ENCODE measurements at regions not wholly inside any gene's neighbourhood (a gene's known extent, or its start where the extent isn't known, plus 50 kb on each side); places are given as distances from the start of the nearest gene placed in this dataset.
"Not testable (repeated sequence)": the region's sequence is repeated elsewhere in the genome, so short reads cannot be mapped to it uniquely, and the experiment has no call there.

GRCh38 chr20:1754749-1755148 lies 97.2 kb upstream of the SIRPG start:
- no peak overlapping the region for H3K4me3 Mint-ChIP-seq
- no peaks in the 10 kb centered on the region for H3K4me1 Mint-ChIP-seq (ENCODE audit: low read depth)
- H3K36me3 Mint-ChIP-seq (ENCODE audit: low read depth): no peaks in the 10 kb centered on the region
- H3K9me3 Mint-ChIP-seq: no peaks in the 10 kb centered on the region
- peaks cover 45% of the 10 kb centered on the region for H3K27me3 Mint-ChIP-seq (ENCODE audit: low read depth)
- H3K27ac Mint-ChIP-seq: no peak overlapping the region
- no peak for DNase-seq (ENCODE audit: low spot score)

- no peak for DNase-seq (ENCODE audit: low spot score)
- Mint-ChIP-seq H3K27ac (no peak overlapping the region), H3K4me1 (ENCODE audit: low read depth) (no peaks in the 10 kb centered on the region), H3K36me3 (ENCODE audit: low read depth) (no peaks in the 10 kb centered on the region), H3K27me3 (ENCODE audit: low read depth) (peaks cover 43% of the 10 kb centered on the region), H3K9me3 (no peaks in the 10 kb centered on the region), H3K4me3 (no peak overlapping the region)
Observed at GRCh38 chr20:1754306-1754705, 96.7 kb upstream of the SIRPG start.

- Mint-ChIP-seq H3K36me3 (ENCODE audit: low read depth) (no peaks in the 10 kb centered on the region), H3K4me3 (no peak overlapping the region), H3K27ac (no peak overlapping the region), H3K4me1 (ENCODE audit: low read depth) (no peaks in the 10 kb centered on the region), H3K27me3 (ENCODE audit: low read depth) (peaks cover 51% of the 10 kb centered on the region), H3K9me3 (no peaks in the 10 kb centered on the region)
- DNase-seq (ENCODE audit: low spot score): no peak
Observed at GRCh38 chr20:1752045-1752444, 94.5 kb upstream of the SIRPG start.

- Mint-ChIP-seq H3K9me3 (no peaks in the 10 kb centered on the region), H3K4me3 (no peak overlapping the region), H3K27ac (no peak overlapping the region), H3K36me3 (ENCODE audit: low read depth) (no peaks in the 10 kb centered on the region), H3K27me3 (ENCODE audit: low read depth) (peaks cover 34% of the 10 kb centered on the region), H3K4me1 (ENCODE audit: low read depth) (no peaks in the 10 kb centered on the region)
- no peak for DNase-seq (ENCODE audit: low spot score)
Observed at GRCh38 chr20:1748777-1749176, 91.2 kb upstream of the SIRPG start.

GRCh38 chr20:1747953-1748577 lies 90.5 kb upstream of the SIRPG start:
- Mint-ChIP-seq H3K27me3 (ENCODE audit: low read depth) (peaks cover 30% of the 10 kb centered on the region), H3K27ac (no peak overlapping the region), H3K9me3 (no peaks in the 10 kb centered on the region), H3K36me3 (ENCODE audit: low read depth) (no peaks in the 10 kb centered on the region), H3K4me1 (ENCODE audit: low read depth) (no peaks in the 10 kb centered on the region), H3K4me3 (no peak overlapping the region)
- no peak for DNase-seq (ENCODE audit: low spot score)

- H3K27ac Mint-ChIP-seq; H3K9me3 Mint-ChIP-seq; H3K4me1 Mint-ChIP-seq (ENCODE audit: low read depth); H3K36me3 Mint-ChIP-seq (ENCODE audit: low read depth); DNase-seq (ENCODE audit: low spot score); H3K4me3 Mint-ChIP-seq: not testable (repeated sequence)
- H3K27me3 Mint-ChIP-seq (ENCODE audit: low read depth): peaks cover 14% of the 10 kb centered on the region
Observed at GRCh38 chr20:1742049-1742434, 84.5 kb upstream of the SIRPG start.

- Mint-ChIP-seq H3K27ac (no peak overlapping the region), H3K9me3 (no peaks in the 10 kb centered on the region), H3K27me3 (ENCODE audit: low read depth) (peaks cover 14% of the 10 kb centered on the region), H3K4me3 (no peak overlapping the region), H3K36me3 (ENCODE audit: low read depth) (no peaks in the 10 kb centered on the region), H3K4me1 (ENCODE audit: low read depth) (peaks cover 4% of the 10 kb centered on the region)
- no peak for DNase-seq (ENCODE audit: low spot score)
Observed at GRCh38 chr20:1741309-1742048, 83.9 kb upstream of the SIRPG start.

- Mint-ChIP-seq H3K4me1 (ENCODE audit: low read depth) (peaks cover 15% of the 10 kb centered on the region), H3K27me3 (ENCODE audit: low read depth) (peaks cover 16% of the 10 kb centered on the region), H3K4me3 (no peak overlapping the region), H3K27ac (no peak overlapping the region), H3K9me3 (no peaks in the 10 kb centered on the region), H3K36me3 (ENCODE audit: low read depth) (no peaks in the 10 kb centered on the region)
- DNase-seq (ENCODE audit: low spot score): no peak
Observed at GRCh38 chr20:1737134-1737533, 79.6 kb upstream of the SIRPG start.

- Mint-ChIP-seq H3K4me3 (no peak overlapping the region), H3K4me1 (ENCODE audit: low read depth) (peaks cover 26% of the 10 kb centered on the region), H3K27ac (no peak overlapping the region), H3K9me3 (no peaks in the 10 kb centered on the region), H3K27me3 (ENCODE audit: low read depth) (peaks cover 3% of the 10 kb centered on the region), H3K36me3 (ENCODE audit: low read depth) (no peaks in the 10 kb centered on the region)
- no peak for DNase-seq (ENCODE audit: low spot score)
Observed at GRCh38 chr20:1735417-1736089, 78.0 kb upstream of the SIRPG start.

GRCh38 chr20:1734269-1734858 lies 76.8 kb upstream of the SIRPG start:
- no peak for DNase-seq (ENCODE audit: low spot score)
- peaks cover 3% of the 10 kb centered on the region for H3K27me3 Mint-ChIP-seq (ENCODE audit: low read depth)
- peaks cover 26% of the 10 kb centered on the region for H3K4me1 Mint-ChIP-seq (ENCODE audit: low read depth)
- no peaks in the 10 kb centered on the region for H3K9me3 Mint-ChIP-seq
- H3K4me3 Mint-ChIP-seq: no peak overlapping the region
- no peak overlapping the region for H3K27ac Mint-ChIP-seq
- H3K36me3 Mint-ChIP-seq (ENCODE audit: low read depth): no peaks in the 10 kb centered on the region

GRCh38 chr20:1731828-1732375 lies 74.3 kb upstream of the SIRPG start:
- peak overlapping the region; percentile 49 for H3K4me3 Mint-ChIP-seq
- not testable (repeated sequence) for H3K27me3 Mint-ChIP-seq (ENCODE audit: low read depth)

GRCh38 chr20:1730981-1731711 lies 73.6 kb upstream of the SIRPG start:
- Mint-ChIP-seq H3K4me1 (ENCODE audit: low read depth) (peaks cover 26% of the 10 kb centered on the region), H3K4me3 (peak overlapping the region; percentile 49)
- H3K9me3 Mint-ChIP-seq; H3K27me3 Mint-ChIP-seq (ENCODE audit: low read depth); DNase-seq (ENCODE audit: low spot score); H3K27ac Mint-ChIP-seq; H3K36me3 Mint-ChIP-seq (ENCODE audit: low read depth): not testable (repeated sequence)

More at GRCh38 chr20:1731828-1732375, 74.3 kb upstream of the SIRPG start:
- not testable (repeated sequence) for DNase-seq (ENCODE audit: low spot score); H3K9me3 Mint-ChIP-seq; H3K36me3 Mint-ChIP-seq (ENCODE audit: low read depth)
- Mint-ChIP-seq H3K27ac (peak overlapping the region; percentile 47), H3K4me1 (ENCODE audit: low read depth) (peaks cover 26% of the 10 kb centered on the region)

- not testable (repeated sequence) for H3K4me3 Mint-ChIP-seq
- peaks cover 17% of the 10 kb centered on the region for H3K4me1 Mint-ChIP-seq (ENCODE audit: low read depth)
Observed at GRCh38 chr20:1727303-1727702, 69.7 kb upstream of the SIRPG start.

More at GRCh38 chr20:1727303-1727702, 69.7 kb upstream of the SIRPG start:
- H3K9me3 Mint-ChIP-seq: peaks cover 10% of the 10 kb centered on the region
- not testable (repeated sequence) for H3K36me3 Mint-ChIP-seq (ENCODE audit: low read depth); H3K27ac Mint-ChIP-seq; DNase-seq (ENCODE audit: low spot score); H3K27me3 Mint-ChIP-seq (ENCODE audit: low read depth)

All from T-helper 2 cell treated with Interferon-gamma antibody and Interleukin-4, amounts not matched to agents 5 μg/mL and 100 μg/mL, for 36 hours (primary cell).